ENCODE measurements at regions not wholly inside any gene's neighbourhood (a gene's known extent, or its start where the extent isn't known, plus 50 kb on each side); places are given as distances from the start of the nearest gene placed in this dataset.

DNA sequence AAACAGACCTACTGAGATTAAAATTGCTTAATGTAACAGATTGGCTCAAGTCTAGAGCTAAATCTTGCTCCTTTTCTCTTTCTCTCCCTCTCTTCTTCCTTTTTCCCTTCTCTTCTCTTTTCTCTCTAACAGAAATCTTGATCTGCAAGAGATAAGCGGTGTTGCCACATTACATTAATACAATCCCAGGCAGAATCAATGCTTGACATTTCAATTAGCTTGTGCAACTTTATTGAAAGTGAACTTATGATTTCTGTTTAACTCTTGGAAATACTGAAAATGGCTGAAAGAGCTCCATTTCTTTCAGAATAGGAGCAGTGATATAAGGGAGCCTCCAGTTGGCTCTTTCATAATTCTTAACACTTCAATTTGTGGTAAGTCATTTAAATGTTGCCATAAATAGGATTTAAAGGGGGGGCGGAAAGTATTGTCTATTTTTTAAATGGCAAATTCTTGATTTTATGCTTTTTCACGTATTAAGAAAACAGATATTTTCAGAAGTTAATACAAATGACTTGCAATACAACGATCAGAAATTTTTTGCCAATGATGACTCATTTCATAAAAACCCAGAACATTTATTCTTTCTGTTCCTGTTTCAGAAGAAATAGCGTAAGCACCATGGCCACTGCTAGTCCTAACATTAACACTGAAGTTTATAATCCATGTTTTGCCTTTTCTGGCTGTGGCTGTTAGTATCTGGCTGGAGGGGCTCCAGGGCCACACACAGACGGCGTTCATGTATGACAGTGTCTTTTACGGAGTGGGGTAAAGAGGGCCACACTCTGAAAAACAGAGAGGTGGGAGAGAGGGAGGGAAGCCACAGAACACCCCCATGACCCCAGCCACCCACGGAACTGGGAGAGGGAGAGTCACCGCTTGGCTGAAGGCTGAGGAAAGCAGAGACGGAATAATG is 115.7 kb upstream of the FAT1 start:
- peak overlapping the region; percentile 61 for H3K9ac ChIP-seq (ENCODE audit: low read depth, low read length)
- peaks cover 11% of the 10 kb centered on the region for H3K9me1 ChIP-seq (ENCODE audit: insufficient read depth, low read length)
- H2AK5ac ChIP-seq (ENCODE audit: low read depth, low read length), result peak overlapping the region; percentile 76; the same call in 1 of the 2 replicates
- H4K91ac ChIP-seq (ENCODE audit: insufficient read depth, low read depth, low read length), result peak overlapping the region; percentile 95
- peaks cover 18% of the 10 kb centered on the region for H3K4me1 ChIP-seq (ENCODE audit: control insufficient read depth, insufficient read depth, low read length)
- H3K27me3 ChIP-seq (ENCODE audit: control insufficient read depth, insufficient read depth, low read length), result no peaks in the 10 kb centered on the region
- ATAC-seq (ENCODE audit: low read depth) (peak; percentile 81), DNase-seq (peak; percentile 92)
- ChIA-PET CTCF (interaction anchor here (0.9 kb wide), 1 partner anchor 114 kb away, joined by 3 read pairs; no protein-coding TSS in a partner anchor), POLR2A (ENCODE audit: unreplicated experiment) (no interaction called here)
- no peaks in the 10 kb centered on the region for H3K9me3 ChIP-seq (ENCODE audit: control insufficient read depth, insufficient read depth, low read length)
- peak overlapping the region; percentile 100 for H4K5ac ChIP-seq (ENCODE audit: low read depth, low read length)
- no CpG with 5 or more reads among the region's 11 CpGs for WGBS, 2 experiments (ENCODE audit: extremely low coverage in 2 of 2, insufficient read length in 1 of 2)
- peaks cover 7 to 15% of the 10 kb centered on the region in 2 experiments; a peak in 3 of 4 replicates for H3K79me1 ChIP-seq (ENCODE audit: low read depth in 1 of 2, low read length in 2 of 2)
- H3K23ac ChIP-seq (ENCODE audit: low read depth, low read length), result peak overlapping the region; percentile 99
- H3K27ac ChIP-seq (ENCODE audit: insufficient read depth, low read length), result peak overlapping the region; percentile 90
- peak overlapping the region; percentile 79 for H3K4me2 ChIP-seq (ENCODE audit: low read depth, low read length)
- peak overlapping the region; percentile 66 for H2AK9ac ChIP-seq (replicated peaks; ENCODE audit: low read depth, low read length, poor library complexity)
- peak overlapping the region; percentile 28 for H3K4me3 ChIP-seq (ENCODE audit: insufficient read depth, low read depth, low read length)
- H2BK5ac ChIP-seq (ENCODE audit: low read depth, low read length, poor library complexity, severe bottlenecking), result peak overlapping the region; percentile 96
- peak overlapping the region; percentile 99 for H3K18ac ChIP-seq (ENCODE audit: low read depth, low read length)
- intact Hi-C loops (cut with micrococcal nuclease) (loop anchor here (1.0 to 10.0 kb wide), 3 partner anchors 58 to 1085 kb away; no protein-coding TSS in a partner anchor), dilution Hi-C loops (cut with HindIII; ENCODE audit: low sequenced_read_pairs, unreplicated experiment) (no loop called here), in situ Hi-C loops (cut with MboI; ENCODE audit: low sequenced_read_pairs) (no loop called here)
- H2AFZ ChIP-seq (replicated peaks; ENCODE audit: low read length, poor library complexity), result peak overlapping the region; percentile 94
- peak overlapping the region; percentile 97 for H2BK20ac ChIP-seq (ENCODE audit: low read depth, low read length)
- H3K4ac ChIP-seq (ENCODE audit: low read depth, low read length), result peak overlapping the region; percentile 99
- peak overlapping the region; percentile 93 for H3K56ac ChIP-seq (ENCODE audit: extremely low read depth, insufficient read depth, low read length)
- H3K14ac ChIP-seq (replicated peaks; ENCODE audit: low read depth, low read length), result peak overlapping the region; percentile 94
- peak overlapping the region; percentile 94 for H2BK120ac ChIP-seq (ENCODE audit: low read depth, low read length)
- H2BK15ac ChIP-seq (ENCODE audit: low read depth, low read length), result peak overlapping the region; percentile 99
- BruUV-seq (replicated peaks), result no TSS peak
- H3K36me3 ChIP-seq (ENCODE audit: control insufficient read depth, insufficient read depth, low read length), result no peaks in the 10 kb centered on the region
- H4K8ac ChIP-seq (ENCODE audit: low read depth in 2 of 2, low read length in 2 of 2), result peak overlapping the region; percentile 85 to 98
- no peaks in the 10 kb centered on the region for H4K20me1 ChIP-seq (ENCODE audit: insufficient read depth, low read length)
- no peak for TF ChIP-seq MAZ (IDR thresholded peaks at IDR 0.05; ENCODE audit: borderline replicate concordance, low read depth, low read length)
- TF ChIP-seq SMC3 (IDR thresholded peaks at IDR 0.05; ENCODE audit: low read depth, low read length), result peak; percentile 2; the same call in 1 of the 2 replicates
- no peak for TF ChIP-seq RAD21 (IDR thresholded peaks at IDR 0.05; ENCODE audit: low read length)
- TF ChIP-seq, protein P1, sequence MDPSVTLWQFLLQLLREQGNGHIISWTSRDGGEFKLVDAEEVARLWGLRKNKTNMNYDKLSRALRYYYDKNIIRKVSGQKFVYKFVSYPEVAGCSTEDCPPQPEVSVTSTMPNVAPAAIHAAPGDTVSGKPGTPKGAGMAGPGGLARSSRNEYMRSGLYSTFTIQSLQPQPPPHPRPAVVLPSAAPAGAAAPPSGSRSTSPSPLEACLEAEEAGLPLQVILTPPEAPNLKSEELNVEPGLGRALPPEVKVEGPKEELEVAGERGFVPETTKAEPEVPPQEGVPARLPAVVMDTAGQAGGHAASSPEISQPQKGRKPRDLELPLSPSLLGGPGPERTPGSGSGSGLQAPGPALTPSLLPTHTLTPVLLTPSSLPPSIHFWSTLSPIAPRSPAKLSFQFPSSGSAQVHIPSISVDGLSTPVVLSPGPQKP (IDR thresholded peaks at IDR 0.05; ENCODE audit: borderline replicate concordance, low read depth, low read length), result no peak
- no peak for TF ChIP-seq CEBPB (IDR thresholded peaks at IDR 0.05; ENCODE audit: low read depth, low read length)
- TF ChIP-seq POLR2A (IDR thresholded peaks at IDR 0.05; ENCODE audit: low read depth, low read length), result peak; percentile 42; the same call in 1 of the 2 replicates
- TF ChIP-seq RFX5 (IDR thresholded peaks at IDR 0.05; ENCODE audit: low read depth, low read length), result no peak
- TF ChIP-seq, protein P2, sequence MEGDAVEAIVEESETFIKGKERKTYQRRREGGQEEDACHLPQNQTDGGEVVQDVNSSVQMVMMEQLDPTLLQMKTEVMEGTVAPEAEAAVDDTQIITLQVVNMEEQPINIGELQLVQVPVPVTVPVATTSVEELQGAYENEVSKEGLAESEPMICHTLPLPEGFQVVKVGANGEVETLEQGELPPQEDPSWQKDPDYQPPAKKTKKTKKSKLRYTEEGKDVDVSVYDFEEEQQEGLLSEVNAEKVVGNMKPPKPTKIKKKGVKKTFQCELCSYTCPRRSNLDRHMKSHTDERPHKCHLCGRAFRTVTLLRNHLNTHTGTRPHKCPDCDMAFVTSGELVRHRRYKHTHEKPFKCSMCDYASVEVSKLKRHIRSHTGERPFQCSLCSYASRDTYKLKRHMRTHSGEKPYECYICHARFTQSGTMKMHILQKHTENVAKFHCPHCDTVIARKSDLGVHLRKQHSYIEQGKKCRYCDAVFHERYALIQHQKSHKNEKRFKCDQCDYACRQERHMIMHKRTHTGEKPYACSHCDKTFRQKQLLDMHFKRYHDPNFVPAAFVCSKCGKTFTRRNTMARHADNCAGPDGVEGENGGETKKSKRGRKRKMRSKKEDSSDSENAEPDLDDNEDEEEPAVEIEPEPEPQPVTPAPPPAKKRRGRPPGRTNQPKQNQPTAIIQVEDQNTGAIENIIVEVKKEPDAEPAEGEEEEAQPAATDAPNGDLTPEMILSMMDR (conservative IDR thresholded peaks at IDR 0.05; ENCODE audit: low read depth, low read length), result no peak
- no peak for TF ChIP-seq BHLHE40 (IDR thresholded peaks at IDR 0.05; ENCODE audit: low read depth, low read length)
- no peak for TF ChIP-seq MXI1 (IDR thresholded peaks at IDR 0.05; ENCODE audit: borderline replicate concordance, low read depth, low read length)
- no peak for TF ChIP-seq MAFK (IDR thresholded peaks at IDR 0.05; ENCODE audit: low read depth, low read length)
- TF ChIP-seq, protein P3, sequence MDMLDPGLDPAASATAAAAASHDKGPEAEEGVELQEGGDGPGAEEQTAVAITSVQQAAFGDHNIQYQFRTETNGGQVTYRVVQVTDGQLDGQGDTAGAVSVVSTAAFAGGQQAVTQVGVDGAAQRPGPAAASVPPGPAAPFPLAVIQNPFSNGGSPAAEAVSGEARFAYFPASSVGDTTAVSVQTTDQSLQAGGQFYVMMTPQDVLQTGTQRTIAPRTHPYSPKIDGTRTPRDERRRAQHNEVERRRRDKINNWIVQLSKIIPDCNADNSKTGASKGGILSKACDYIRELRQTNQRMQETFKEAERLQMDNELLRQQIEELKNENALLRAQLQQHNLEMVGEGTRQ (IDR thresholded peaks at IDR 0.05; ENCODE audit: low read depth, low read length), result no peak
- TF ChIP-seq FOS (IDR thresholded peaks at IDR 0.05; ENCODE audit: low read depth, low read length), result peak; percentile 81; the same call in 1 of the 2 replicates
- peak; percentile 13; the same call in 1 of the 2 replicates for TF ChIP-seq NFE2L2 (IDR thresholded peaks at IDR 0.05; ENCODE audit: low read depth, low read length)
